NCI-H1048 (cell line): ENCODE measurements at regions not wholly inside any gene's neighbourhood (a gene's known extent, or its start where the extent isn't known, plus 50 kb on each side); places are given as distances from the start of the nearest gene placed in this dataset.

Source experiments
- DNase-seq: peaks from one replicate; lab custom pipeline; 2025; lab: John Stamatoyannopoulos, UW

DNA sequence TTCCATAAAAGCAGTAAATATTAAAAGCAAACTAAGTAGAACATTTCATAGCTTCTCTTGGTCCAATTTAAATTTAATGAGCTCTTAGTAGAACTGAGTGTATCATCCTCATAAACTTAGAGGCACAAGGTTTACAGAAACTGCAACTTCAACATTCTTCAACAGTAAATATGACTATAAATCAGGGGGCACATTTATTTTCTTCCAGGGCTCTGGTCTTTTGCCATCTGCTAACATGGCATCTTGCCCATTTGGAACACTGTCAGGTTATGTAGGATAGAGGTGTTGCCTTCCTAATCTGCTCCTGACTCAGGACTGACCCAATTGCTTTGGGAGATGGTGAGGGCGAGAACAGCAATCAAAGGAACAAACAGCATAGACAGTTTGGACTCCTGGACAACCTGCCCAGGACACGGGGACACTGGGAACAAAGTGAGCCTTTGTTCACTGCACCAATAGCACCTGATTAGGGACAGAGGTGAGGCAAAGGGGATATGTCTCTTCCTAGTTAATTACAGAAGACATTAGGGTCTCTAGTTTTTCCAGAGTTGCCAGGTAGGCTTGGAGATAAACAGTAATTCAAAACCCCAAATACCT lies 610.2 kb upstream of the ROBO2 start:
- no peak for DNase-seq

GRCh38 chr3:76432396-76432795 lies 607.5 kb upstream of the ROBO2 start:
- DNase-seq, result no peak

DNA sequence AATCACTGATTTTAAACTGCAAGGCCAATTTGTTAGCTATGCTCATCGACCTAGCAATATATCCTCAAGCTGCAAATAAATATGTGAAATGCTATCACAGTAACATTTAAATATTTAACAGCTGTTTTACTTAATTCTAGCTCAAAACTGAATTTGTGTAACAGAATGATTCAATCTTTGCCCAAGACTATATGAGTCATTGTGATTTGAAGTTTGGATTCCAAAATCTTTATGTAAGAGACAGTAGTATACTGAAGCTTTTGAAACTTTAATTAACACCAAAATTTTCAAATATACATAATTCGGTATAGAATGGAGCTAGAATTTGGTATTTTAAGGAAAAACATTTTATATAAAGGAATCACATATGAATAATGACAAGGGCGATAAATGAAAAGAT lies 603.0 kb upstream of the ROBO2 start:
- no peak for DNase-seq

DNA sequence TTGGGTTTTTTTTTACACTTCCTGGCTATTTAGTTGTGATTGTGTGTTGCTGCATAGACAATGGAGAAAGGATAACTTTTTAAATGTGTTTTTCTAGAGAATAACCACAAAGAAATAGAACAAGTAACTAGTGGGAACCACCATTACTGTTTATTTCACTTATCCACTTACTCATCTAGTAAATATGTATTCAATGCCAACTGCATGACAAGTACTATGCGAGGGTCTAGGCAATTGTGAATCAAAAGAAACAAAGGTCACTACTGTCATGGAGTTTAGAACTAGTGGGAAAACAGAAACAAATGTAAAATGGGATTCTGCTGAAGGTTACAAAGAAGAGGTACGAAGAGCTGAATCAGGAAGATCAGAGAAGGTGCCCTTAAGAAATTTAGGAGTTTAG lies 600.9 kb upstream of the ROBO2 start:
- no peak for DNase-seq

- DNase-seq, result no peak
Measured at GRCh38 chr3:76442374-76442915, 597.5 kb upstream of the ROBO2 start.

DNA sequence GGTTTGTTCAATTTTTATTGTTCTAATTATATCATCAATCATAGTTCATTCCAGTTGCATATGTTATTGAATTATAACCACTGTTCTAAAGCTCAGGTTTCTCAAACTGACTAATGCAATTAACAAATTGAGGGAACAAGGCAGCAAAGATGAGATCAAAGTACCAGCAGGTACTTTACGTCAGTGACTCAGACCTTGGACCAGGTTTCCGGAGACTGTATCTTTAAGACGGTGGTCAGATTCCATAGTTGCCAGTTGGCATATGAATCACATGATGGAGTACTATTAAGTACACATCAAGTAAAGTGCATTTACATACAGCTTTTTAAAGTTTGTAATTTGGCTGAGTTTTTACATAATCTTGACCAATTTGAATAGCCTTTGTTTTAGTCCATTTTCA lies 583.6 kb upstream of the ROBO2 start:
- no peak for DNase-seq

- no peak for DNase-seq
Measured at GRCh38 chr3:76463501-76463900, 576.4 kb upstream of the ROBO2 start.

- no peak for DNase-seq
Measured at GRCh38 chr3:76470285-76470684, 569.6 kb upstream of the ROBO2 start.

GRCh38 chr3:76474632-76475031 lies 565.3 kb upstream of the ROBO2 start:
- no peak for DNase-seq

DNA sequence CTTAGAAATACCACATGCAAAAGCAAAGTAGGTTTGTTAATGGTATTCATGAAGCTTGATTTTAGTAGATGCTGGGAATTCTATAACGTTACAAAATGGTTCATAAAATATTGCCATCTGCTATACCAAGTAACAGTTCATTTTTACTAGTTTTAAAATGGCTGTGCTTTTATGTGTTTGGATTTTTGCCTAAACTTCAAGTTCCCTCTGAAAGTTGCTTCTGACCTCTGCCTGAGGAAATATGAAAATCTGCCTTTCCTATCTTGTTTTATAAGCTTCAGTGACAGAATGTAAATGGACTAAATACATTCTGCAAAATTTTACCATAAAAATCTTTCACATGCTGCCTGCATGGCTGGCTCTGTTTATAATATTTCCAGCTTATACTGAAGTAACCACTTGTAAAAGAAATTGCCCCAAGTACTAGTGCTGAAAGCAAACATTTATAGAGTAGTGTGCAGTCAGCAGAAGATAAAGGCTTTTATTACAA lies 560.7 kb upstream of the ROBO2 start:
- DNase-seq, result no peak

DNA sequence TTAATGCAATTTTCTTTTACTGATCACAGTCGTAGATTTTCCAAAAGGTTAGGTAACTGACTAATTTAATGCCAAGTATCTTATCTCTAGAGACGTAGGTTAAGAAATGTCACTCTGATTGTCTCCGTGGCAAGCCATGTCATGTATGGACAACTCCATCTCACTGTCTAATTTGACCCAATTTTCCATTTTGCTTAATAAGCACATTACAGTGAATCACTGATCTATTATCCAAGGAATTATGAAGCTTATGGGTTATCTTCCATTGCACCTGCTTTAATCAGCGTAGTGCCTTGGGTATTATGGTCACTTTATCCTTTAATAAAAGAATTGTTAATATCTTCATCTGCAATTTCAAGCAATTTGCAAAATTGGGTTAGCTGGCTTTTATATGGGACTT lies 557.4 kb upstream of the ROBO2 start:
- no peak for DNase-seq

DNA sequence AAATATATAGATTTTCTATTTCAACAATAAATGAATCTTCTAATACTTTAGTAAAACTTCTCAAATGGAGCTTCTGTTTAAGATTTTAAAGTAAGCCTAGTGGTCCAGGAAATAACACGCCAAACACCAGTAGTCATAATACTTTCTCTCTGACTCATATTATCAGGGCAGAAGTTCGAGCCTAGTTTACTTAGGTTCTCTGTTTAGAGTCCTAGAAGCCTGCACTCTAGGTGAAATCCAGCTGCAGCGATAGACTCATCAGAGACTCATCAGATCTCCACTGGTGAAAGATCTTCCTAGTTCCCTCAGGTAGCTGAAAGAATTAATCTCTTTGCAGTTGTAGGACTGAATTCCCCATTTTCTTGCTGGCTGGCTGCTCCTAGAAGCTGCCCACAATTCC lies 552.5 kb upstream of the ROBO2 start:
- no peak for DNase-seq

DNA sequence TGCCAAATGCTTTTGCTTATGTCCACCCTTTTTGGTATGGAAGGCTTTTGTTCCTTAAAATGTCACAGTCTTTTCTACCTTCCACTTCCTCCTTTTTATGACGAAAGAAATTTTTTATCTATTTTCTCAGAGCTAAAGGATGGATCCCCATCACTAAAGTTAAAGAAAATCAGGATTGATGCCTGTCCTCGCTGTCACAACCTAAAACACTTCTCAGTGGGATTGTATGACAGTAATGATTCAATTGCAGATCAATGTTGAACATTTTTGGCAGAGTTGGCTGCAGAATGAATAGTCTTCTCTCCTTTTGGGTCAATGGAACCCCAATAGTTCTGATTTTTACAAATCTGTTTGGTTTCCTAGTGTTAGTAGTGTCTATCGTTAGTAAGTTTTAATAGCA lies 549.8 kb upstream of the ROBO2 start:
- no peak for DNase-seq

DNA sequence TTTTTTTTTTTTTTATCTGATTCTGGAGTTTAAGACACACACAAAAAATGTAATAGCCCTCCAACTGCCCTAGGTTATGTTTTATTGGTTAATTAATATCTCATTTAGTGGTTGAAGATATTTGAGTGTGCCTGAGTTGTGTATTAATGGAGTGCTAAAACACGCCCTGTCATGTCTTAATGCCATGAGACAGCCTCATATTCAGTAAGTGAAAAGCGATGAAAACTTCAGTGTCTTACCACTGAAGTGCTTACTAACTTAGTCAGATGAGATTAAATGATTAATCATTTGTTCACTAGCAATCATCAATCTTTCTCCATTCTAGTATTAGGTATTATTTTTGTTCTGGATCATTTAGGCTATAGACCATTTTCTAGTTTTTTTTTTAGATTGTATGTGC lies 544.7 kb upstream of the ROBO2 start:
- DNase-seq, result no peak

DNA sequence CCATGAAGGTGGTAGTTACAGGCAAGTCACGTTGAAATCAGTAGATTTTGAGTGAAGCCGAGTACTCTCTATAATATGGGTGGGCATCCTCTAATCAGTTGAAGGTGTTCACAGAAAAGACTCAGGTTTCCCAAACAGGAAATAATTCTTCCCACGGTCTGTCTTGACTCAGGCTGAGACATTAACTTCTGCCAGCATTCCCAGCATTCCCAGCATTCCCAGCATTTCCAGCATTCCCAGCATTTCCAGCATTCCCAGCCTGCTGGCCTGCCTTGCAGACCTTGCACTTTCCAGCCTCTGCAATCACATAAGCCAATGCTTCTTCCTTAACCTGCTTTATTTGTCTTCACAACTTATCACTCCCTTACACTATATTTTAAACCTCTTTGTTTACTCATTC lies 542.3 kb upstream of the ROBO2 start:
- no peak for DNase-seq

DNA sequence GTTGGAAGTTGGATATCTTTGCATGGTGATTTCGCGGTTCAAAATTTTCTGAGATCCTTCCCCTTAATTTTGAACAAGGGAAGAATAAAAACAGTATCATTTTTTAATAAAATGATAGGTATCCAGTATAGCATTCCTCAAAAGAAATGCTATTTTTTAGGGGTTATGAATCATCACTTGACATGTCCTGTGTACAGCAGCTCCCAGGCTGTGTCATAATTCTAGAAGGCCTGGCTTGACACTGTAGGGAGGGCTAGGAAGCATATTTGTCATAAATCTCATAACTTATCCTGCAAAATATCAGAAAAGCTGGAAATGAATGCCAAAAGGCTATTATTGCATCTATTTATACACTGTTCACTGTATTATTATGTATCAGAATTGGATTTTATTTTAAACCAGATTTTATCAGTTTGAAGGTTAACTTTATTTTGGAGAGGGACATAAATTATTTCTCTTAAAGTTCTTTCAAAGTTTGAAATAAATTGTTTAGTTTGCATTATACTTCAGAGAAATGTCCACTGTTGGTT lies 539.1 kb upstream of the ROBO2 start:
- DNase-seq, result no peak

DNA sequence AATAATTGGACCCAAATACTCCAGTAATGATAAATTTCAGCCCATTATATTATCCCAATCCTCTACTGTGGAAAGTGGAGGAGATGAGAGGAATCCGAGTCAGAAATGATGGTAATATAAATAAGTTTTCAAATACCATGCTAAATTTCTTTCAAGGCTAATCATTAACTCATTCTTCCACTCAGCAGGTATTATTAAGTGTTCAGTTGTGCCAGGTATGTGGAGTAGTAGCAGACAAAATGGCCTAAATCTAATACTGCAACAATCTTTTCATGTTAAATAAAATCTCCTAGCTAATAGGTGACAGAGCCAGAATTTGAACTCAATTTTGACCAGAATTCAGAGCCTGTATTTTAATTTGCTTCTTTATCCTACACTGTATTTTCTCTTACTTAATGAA lies 538.6 kb upstream of the ROBO2 start:
- DNase-seq, result no peak

GRCh38 chr3:76502076-76502475 lies 537.8 kb upstream of the ROBO2 start:
- no peak for DNase-seq

GRCh38 chr3:76505202-76505845 lies 534.6 kb upstream of the ROBO2 start:
- DNase-seq, result no peak

DNA sequence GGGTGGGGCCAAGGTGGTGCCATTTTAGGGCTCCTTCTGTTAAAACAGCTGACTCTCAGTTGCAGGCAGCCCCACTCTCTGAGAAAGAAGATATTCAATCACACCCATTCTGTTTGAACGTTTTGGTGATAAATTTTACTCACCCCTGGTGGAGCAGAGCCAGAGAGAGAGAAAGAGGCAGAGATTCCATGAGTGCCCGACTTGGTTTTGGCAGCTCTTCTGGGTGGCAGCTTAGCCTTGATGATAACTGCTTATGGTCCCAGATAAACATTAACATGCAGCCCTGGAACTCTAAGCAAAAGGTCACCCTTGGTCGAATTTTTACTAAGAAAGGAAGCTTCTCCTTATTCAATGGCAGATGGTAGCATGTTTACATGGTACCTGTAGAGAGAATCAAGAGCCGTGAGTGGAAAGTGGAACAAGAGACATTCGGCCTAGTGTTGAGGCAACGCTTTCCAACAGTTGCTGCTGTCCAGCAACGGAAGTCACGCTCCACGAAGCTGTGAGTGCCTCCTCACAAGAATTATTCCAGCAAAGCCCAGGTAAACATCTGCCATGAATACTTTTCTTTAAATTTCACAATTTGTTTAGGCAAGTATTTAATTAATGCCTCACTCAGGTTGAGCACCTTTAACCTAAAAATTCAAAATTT lies 530.6 kb upstream of the ROBO2 start:
- DNase-seq, result no peak

DNA sequence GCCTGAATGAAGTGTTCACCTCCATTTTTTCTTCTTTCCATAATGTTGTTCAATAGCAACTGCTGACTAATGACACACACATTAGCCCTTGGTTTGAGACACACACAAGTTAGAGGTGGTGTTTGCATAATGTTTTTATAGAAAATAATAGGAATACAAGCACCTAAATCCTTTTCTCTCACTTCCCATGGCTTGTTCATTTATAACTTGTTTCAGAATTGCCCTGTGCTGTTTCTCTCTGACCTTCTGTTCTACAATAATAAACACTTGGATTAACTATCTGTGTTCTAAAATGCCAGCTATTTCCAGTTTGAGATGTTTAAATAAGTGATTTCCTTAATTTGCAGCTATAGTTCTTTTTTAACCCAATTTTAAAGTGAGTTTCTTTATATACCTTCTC lies 525.1 kb upstream of the ROBO2 start:
- DNase-seq, result no peak

DNA sequence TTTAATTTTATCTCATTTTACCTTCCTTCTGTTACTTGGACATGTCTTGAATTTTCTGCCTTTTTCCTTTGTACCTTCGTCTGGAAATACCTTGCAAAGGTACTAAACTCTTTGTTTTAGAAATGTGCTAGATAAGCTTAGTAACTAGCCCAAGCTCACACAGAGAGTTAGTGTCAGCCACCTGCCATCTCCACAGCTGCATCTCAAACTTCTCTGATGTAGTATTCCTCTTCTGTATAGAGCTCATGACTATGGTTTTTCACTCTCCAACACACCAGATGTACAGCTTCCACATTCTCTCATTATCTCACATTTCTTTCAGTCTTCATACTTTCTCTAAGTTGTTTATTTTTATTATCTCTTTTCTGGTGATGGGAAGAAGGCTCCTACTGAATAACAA lies 516.6 kb upstream of the ROBO2 start:
- DNase-seq, result no peak

- DNase-seq, result no peak
Measured at GRCh38 chr3:76525726-76526125, 514.2 kb upstream of the ROBO2 start.
